Heart left ventricle (tissue), 13 donors: ENCODE measurements at regions not wholly inside any gene's neighbourhood (a gene's known extent, or its start where the extent isn't known, plus 50 kb on each side); places are given as distances from the start of the nearest gene placed in this dataset.
"Not testable (repeated sequence)": the region's sequence is repeated elsewhere in the genome, so short reads cannot be mapped to it uniquely, and the experiment has no call there.

Source experiments
- POLR2A ChIP-seq, 2 donors: fragments of 450-650 bp; IDR thresholded peaks; one replicate each; pipeline ENCODE4 v1.6.1; 2017; ENCODE audit warnings: antibody characterized with exemption in 2 of 2, mild to moderate bottlenecking in 2 of 2, moderate library complexity in 2 of 2
- TF ChIP-seq, protein P1 (sequence below), 12 donors: fragments of 200-600 bp; sonication (generic) in 4 of 12; IDR thresholded peaks; one replicate each; pipeline versions ENCODE4 v1.5.0 to v1.8.0; 2018 to 2022; ENCODE audit warnings: antibody characterized with exemption in 12 of 12, mild to moderate bottlenecking in 5 of 12
- donor health status: ischemic (EF 13 %, LVEDD 7.1; RV severe dilation, severe dysfunction).
- donor health status: DM: no; HTN: yes; CAD: no.
- donor health status: DM: no; HTN: no; CAD: no.
- donor health status: ischemic (EF 25% LVEDD 6.9; RV normal size, moderate dysfunction).
- donor health status: ischemic (EF 25% LVEDD 5.7; RV mildly dilated, moderate dysfunction).
- donor health status: ischemic (EF 35%, LVEDD 5.7; RV mildly dilated, moderate dysfunction).
- donor health status: nonischemic (EF 11% LVEDD 7.7; RV severe dilation, severe dysfunction).
- donor health status: DM: yes; HTN: yes; CAD: no.
- donor health status: PGD.
- donor health status: ischemic (EF 29% LVEDD 5.4; RV normal size, mild dysfunction).
- donor health status: nonischemic (EF 23%, LVEDD 6.1; RV moderate dilation, normal function).

DNA sequence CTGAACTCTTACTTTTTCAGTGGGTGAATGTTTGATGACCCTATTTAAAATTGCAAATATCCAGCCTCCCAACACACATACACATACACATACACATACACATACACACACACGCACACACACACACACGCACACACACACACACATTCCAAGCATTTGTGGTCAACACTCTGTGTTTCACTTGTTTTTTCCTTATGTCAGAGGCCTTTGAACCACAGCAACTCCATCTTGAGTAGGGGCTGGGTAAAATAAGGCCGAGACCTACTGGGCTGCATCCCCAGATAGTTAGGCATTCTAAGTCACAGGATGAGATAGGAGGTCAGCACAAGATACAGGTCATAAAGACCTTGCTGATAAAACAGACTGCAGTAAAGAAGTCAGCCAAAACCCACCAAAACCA lies 56.6 kb upstream of the BDP1 start:
- TF ChIP-seq, protein P1, sequence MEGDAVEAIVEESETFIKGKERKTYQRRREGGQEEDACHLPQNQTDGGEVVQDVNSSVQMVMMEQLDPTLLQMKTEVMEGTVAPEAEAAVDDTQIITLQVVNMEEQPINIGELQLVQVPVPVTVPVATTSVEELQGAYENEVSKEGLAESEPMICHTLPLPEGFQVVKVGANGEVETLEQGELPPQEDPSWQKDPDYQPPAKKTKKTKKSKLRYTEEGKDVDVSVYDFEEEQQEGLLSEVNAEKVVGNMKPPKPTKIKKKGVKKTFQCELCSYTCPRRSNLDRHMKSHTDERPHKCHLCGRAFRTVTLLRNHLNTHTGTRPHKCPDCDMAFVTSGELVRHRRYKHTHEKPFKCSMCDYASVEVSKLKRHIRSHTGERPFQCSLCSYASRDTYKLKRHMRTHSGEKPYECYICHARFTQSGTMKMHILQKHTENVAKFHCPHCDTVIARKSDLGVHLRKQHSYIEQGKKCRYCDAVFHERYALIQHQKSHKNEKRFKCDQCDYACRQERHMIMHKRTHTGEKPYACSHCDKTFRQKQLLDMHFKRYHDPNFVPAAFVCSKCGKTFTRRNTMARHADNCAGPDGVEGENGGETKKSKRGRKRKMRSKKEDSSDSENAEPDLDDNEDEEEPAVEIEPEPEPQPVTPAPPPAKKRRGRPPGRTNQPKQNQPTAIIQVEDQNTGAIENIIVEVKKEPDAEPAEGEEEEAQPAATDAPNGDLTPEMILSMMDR (IDR thresholded peaks at IDR 0.05): not testable (repeated sequence)
- TF ChIP-seq POLR2A (IDR thresholded peaks at IDR 0.05): not testable (repeated sequence)
